ENCODE measurements at regions not wholly inside any gene's neighbourhood (a gene's known extent, or its start where the extent isn't known, plus 50 kb on each side); places are given as distances from the start of the nearest gene placed in this dataset.

DNA sequence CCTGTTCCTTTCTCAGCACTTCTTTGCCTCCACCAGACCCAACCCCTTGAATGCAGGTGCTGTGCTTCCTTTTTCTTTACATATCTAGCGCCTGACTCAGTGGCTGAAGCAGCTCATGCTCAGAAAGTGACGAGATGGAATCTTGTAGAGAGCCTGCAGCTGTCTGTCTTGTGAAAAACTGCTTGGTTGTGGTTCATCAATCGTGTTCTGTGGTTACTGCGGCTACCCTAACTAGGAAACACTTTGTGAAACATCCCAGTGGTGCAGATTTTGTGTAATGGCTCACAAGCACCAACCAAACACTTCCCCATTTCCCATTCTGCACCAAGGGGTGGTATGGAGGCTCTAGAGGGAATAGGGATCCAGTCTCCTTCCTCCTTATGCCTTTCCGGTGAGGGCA is 307.2 kb upstream of the MMADHC start:
- POLR2A ChIA-PET = interaction anchor here (0.5 kb wide), 1 partner anchor 112 kb away, joined by 3 read pairs; no protein-coding TSS in a partner anchor
- no peaks in the 10 kb centered on the region for H3K36me3 Mint-ChIP-seq (ENCODE audit: low read depth)
- CTCF ChIA-PET = no interaction called here
- H3K27ac Mint-ChIP-seq = no peak overlapping the region
- no peaks in the 10 kb centered on the region for H3K4me1 Mint-ChIP-seq
- DNase-seq = no peak
- no peaks in the 10 kb centered on the region for H3K27me3 Mint-ChIP-seq
- H3K4me3 Mint-ChIP-seq = no peak overlapping the region
- H3K9me3 Mint-ChIP-seq = no peaks in the 10 kb centered on the region

DNA sequence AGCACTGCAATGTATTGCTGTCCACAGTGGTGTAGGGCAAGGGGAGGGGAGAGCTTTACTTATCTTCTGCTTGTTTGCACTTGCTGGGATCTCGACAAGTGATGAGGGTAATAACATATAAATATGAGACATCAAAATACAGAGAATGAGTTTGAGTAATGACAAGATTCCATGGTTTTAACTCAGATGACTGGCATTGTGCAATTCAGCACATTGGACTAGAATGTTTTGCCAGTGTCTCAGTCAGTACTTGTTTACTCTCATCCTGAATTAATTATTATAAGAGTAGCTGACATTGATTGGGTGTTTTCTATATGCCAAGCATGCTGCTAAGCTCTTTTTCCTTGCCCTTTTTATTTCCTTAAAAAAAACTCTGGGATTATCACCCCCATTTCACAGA is 306.7 kb upstream of the MMADHC start:
- H3K4me3 Mint-ChIP-seq = no peak overlapping the region
- no peaks in the 10 kb centered on the region for H3K9me3 Mint-ChIP-seq
- POLR2A ChIA-PET = interaction anchor here (0.5 kb wide), 1 partner anchor 113 kb away, joined by 3 read pairs; no protein-coding TSS in a partner anchor
- H3K36me3 Mint-ChIP-seq (ENCODE audit: low read depth) = no peaks in the 10 kb centered on the region
- no peak for DNase-seq
- H3K4me1 Mint-ChIP-seq = no peaks in the 10 kb centered on the region
- no peak overlapping the region for H3K27ac Mint-ChIP-seq
- no peaks in the 10 kb centered on the region for H3K27me3 Mint-ChIP-seq
- CTCF ChIA-PET = no interaction called here

DNA sequence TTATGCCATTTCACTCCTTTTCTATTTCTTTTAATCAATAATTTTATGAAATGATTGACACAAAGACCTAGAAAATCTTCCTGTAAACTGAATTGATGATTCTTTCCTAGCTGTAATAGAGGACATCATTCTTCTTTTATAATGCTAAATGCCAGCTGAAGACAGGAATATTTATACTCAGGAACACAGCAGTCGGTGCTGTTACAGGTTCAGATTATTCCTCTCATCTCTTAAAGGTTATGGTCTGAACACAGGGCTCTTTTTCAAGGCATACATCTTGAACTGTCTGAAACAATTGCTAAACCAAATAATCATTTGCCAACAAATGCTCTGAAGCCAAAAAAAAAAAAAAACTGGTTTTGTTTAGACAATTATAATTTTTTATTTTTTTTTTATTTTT is 305.0 kb upstream of the MMADHC start:
- ChIA-PET CTCF (no interaction called here), POLR2A (no interaction called here)
- no peak for DNase-seq
- Mint-ChIP-seq H3K27me3 (no peaks in the 10 kb centered on the region), H3K27ac (no peak overlapping the region), H3K36me3 (ENCODE audit: low read depth) (no peaks in the 10 kb centered on the region), H3K4me1 (no peaks in the 10 kb centered on the region), H3K4me3 (no peak overlapping the region), H3K9me3 (no peaks in the 10 kb centered on the region)

DNA sequence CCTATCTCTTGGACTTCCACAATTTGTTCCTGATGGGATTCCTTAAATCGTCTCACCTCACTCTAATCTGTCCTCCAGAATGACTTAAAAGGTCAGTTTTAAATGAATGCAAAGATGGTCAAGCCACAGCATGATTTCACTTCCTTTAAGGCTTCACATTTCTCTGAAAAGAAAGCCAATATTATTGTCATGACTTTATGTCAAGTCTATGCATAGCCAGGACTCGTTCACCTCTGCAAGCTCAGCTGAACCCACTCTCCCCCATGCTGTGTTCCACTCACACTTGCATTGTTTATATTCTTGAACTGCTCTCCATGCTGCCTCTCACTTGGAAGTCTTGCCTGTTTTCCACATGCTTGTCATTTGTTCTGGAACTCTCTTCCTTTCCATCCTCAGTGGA is 298.4 kb upstream of the MMADHC start:
- Mint-ChIP-seq H3K27ac (no peak overlapping the region), H3K9me3 (no peaks in the 10 kb centered on the region), H3K4me3 (no peak overlapping the region), H3K36me3 (ENCODE audit: low read depth) (no peaks in the 10 kb centered on the region), H3K27me3 (no peaks in the 10 kb centered on the region), H3K4me1 (no peaks in the 10 kb centered on the region)
- ChIA-PET POLR2A (no interaction called here), CTCF (no interaction called here)
- DNase-seq = no peak

DNA sequence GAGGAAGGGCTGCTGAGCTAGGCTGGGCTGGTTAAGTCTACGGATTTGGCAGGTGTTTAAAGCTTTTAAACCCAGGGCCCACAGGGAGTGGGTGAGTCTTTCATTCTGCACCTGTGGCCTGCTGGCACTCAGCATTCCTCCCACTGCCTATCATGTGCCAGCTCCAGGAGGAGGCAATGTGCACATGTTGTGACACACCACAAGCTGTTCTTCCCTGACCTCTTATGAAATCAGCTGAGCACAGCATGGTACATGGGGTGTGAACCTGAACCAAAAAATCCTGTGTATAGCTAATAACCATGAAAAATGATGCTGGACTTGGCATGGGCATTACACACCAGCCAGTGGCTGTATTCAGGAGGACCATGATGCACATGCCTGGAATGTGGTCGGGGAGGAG is 297.9 kb upstream of the MMADHC start:
- DNase-seq = no peak
- no peak overlapping the region for H3K27ac Mint-ChIP-seq
- no peaks in the 10 kb centered on the region for H3K36me3 Mint-ChIP-seq (ENCODE audit: low read depth)
- no peak overlapping the region for H3K4me3 Mint-ChIP-seq
- H3K9me3 Mint-ChIP-seq = no peaks in the 10 kb centered on the region
- H3K27me3 Mint-ChIP-seq = no peaks in the 10 kb centered on the region
- no peaks in the 10 kb centered on the region for H3K4me1 Mint-ChIP-seq
- CTCF ChIA-PET = no interaction called here
- POLR2A ChIA-PET = no interaction called here

DNA sequence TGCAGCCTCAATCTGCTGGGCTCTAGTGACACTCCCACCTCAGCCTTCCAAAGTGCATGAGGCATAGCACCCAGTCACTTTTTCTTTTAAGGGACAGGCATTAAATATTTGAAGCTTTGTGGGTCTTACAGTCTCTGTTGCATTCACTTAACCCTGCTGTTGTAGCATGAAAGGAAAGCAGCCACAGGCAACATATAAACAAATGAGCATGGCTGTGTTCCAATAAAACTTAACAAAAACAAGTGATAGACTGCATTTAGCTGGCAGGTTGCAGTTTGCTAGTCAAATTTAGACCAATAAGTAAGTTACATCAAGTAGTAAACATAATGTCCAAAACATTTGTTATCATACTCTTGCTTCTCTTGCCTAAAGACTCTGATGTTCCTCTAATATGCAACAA is 297.3 kb upstream of the MMADHC start:
- no peak for DNase-seq
- Mint-ChIP-seq H3K27me3 (no peaks in the 10 kb centered on the region), H3K4me3 (no peak overlapping the region), H3K4me1 (no peaks in the 10 kb centered on the region), H3K27ac (no peak overlapping the region), H3K36me3 (ENCODE audit: low read depth) (no peaks in the 10 kb centered on the region), H3K9me3 (no peaks in the 10 kb centered on the region)
- ChIA-PET CTCF (no interaction called here), POLR2A (no interaction called here)

DNA sequence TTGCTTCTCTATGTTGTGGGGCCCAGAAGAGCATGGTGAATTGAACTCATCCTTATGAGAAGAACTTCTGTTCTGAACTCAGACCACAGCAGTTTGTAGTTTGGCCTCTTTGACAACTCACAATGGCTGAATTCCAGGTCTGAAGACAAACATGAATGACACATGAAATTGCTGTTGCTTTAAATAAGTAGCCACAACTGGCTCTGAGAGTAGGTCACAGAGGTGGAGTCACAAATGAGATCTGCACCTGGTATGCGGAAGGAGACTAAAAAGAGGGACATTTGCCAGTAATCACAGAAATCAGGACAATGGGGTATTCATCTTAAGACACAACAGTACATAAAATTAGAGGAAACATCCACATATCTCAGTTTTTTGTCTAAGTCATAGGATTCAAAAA is 290.3 kb upstream of the MMADHC start:
- no peak overlapping the region for H3K27ac Mint-ChIP-seq
- ChIA-PET POLR2A (no interaction called here), CTCF (no interaction called here)
- no peak overlapping the region for H3K4me3 Mint-ChIP-seq
- H3K36me3 Mint-ChIP-seq (ENCODE audit: low read depth) = no peaks in the 10 kb centered on the region
- H3K9me3 Mint-ChIP-seq = no peaks in the 10 kb centered on the region
- H3K4me1 Mint-ChIP-seq = no peaks in the 10 kb centered on the region
- DNase-seq = no peak
- H3K27me3 Mint-ChIP-seq = no peaks in the 10 kb centered on the region

DNA sequence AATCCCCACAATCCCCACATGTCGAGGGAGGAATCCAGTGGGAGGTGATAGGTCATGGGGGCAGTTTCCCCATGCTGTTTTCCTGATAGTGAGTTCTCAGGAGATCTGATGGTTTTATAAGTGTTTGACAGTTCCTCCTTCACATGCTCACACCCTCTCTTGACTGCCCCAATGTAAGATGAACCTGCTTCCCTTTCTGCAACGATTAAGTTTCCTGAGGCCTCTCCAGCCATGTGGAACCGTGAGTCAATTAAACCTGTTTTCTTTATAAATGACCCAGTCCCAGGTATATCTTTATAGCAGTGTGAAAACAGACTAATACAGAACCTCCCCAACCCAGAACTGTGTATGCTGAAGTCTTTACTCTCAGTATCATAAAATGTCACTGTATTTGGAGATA is 289.5 kb upstream of the MMADHC start:
- Mint-ChIP-seq H3K27me3 (no peaks in the 10 kb centered on the region), H3K36me3 (ENCODE audit: low read depth) (no peaks in the 10 kb centered on the region), H3K4me3 (no peak overlapping the region), H3K9me3 (no peaks in the 10 kb centered on the region), H3K27ac (no peak overlapping the region), H3K4me1 (no peaks in the 10 kb centered on the region)
- DNase-seq = no peak
- ChIA-PET POLR2A (no interaction called here), CTCF (no interaction called here)

DNA sequence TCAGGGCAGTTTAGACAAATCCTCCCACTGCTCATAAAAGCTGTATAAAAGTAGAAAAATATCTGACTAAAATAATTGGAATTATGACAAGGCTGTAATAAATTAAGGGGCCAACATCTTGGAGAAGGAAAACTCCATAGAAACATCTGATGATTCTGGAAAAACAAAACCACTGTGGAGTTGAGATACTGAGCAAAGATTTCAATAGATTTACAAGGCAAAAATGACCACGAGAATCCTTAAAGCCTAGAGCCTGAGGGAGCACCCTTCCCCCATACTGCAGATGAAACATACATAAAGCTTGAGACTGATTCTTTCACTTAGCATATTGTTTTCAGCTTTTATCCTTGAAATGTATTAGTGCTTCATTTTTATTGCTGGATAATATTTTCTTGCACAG is 286.4 kb upstream of the MMADHC start:
- ChIA-PET CTCF (no interaction called here), POLR2A (no interaction called here)
- H3K36me3 Mint-ChIP-seq (ENCODE audit: low read depth) = no peaks in the 10 kb centered on the region
- H3K4me3 Mint-ChIP-seq = no peak overlapping the region
- H3K27me3 Mint-ChIP-seq = no peaks in the 10 kb centered on the region
- no peaks in the 10 kb centered on the region for H3K4me1 Mint-ChIP-seq
- no peaks in the 10 kb centered on the region for H3K9me3 Mint-ChIP-seq
- DNase-seq = no peak
- H3K27ac Mint-ChIP-seq = no peak overlapping the region

DNA sequence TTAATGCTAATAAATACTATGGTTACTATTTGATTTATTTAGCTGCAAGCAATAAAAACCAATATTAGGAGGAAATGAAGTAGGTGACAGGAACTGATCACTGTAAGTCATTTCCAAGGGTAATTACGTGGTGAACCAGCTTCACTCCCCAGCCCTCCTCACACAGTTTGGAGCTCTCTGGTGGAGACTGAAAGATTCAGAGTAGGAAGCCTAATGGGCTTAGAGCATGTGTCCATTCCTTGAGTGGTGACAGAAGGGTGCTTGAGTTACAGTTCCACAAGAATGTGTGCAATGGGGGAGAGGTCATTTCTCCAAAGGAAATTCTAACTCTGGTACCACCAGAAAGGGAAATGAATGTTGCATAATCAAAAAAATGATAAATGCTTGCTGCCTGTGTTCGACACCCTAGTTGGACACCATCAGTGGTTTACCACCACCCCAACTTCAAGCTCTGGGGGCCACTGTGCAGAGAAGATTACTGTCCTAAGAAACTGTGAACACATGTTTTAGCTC is 285.1 kb upstream of the MMADHC start:
- CTCF ChIA-PET = no interaction called here
- no peaks in the 10 kb centered on the region for H3K4me1 Mint-ChIP-seq
- no peak overlapping the region for H3K4me3 Mint-ChIP-seq
- H3K27me3 Mint-ChIP-seq = no peaks in the 10 kb centered on the region
- no peaks in the 10 kb centered on the region for H3K9me3 Mint-ChIP-seq
- DNase-seq = no peak
- no peak overlapping the region for H3K27ac Mint-ChIP-seq
- H3K36me3 Mint-ChIP-seq (ENCODE audit: low read depth) = no peaks in the 10 kb centered on the region
- POLR2A ChIA-PET = no interaction called here

DNA sequence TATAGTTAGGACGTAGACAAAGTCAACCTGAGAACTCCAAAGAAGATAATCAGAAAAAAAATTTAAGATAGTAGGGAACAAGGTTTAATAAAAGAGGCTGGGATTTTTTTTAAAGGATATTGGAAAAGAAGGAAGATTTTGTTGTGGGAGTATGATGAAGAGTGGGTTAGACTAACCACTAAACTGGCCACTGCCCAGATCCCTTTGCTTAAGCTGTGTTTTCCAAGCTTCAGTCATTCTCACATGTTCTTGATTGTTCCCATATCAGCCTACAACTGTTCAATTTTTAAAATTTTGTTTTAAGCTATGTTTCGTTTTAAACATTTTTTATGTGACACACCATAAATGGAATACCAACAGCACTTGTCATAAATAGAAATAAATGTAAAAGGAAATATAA is 284.5 kb upstream of the MMADHC start:
- H3K27me3 Mint-ChIP-seq = no peaks in the 10 kb centered on the region
- H3K36me3 Mint-ChIP-seq (ENCODE audit: low read depth) = no peaks in the 10 kb centered on the region
- no peaks in the 10 kb centered on the region for H3K9me3 Mint-ChIP-seq
- no peak for DNase-seq
- POLR2A ChIA-PET = no interaction called here
- no peak overlapping the region for H3K27ac Mint-ChIP-seq
- no peak overlapping the region for H3K4me3 Mint-ChIP-seq
- CTCF ChIA-PET = no interaction called here
- H3K4me1 Mint-ChIP-seq = no peaks in the 10 kb centered on the region

DNA sequence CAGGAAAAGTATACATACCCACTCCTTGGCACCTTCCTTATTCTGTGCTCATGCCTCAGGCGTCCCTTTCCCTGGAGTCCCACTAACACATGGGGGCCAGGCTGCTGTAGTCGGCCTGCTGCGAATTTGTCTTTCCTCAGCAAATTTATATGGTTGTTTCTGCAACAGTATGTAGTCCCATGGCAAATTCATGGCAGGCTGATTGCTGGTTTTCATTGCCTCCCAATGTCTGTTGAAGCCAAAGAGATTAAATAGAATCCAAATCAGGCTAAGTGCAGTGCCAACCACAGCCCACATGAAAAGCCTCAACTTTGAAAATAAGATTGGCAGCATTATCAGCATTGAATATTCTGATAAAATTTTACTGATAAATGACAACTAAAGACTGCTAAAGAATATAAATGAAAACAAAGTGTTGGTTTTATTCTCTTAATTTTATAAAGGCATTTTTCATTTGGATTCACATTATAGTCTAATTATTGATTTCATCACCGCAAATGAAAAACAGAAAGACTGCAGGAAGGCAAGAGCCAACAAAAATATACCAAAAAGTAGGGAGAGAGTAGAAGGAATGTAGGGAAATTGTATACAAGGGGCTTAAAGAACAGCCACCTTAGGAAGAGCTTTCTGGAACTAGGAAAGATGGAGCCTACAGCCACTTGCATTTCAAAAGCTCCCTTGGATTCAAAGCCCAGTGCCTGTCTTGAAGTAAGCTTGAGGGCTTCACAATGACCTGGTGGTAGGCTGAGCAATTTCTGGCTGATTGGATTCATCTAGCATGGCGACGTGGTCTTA is 283.7 kb upstream of the MMADHC start:
- H3K9me3 Mint-ChIP-seq = no peaks in the 10 kb centered on the region
- CTCF ChIA-PET = no interaction called here

DNA sequence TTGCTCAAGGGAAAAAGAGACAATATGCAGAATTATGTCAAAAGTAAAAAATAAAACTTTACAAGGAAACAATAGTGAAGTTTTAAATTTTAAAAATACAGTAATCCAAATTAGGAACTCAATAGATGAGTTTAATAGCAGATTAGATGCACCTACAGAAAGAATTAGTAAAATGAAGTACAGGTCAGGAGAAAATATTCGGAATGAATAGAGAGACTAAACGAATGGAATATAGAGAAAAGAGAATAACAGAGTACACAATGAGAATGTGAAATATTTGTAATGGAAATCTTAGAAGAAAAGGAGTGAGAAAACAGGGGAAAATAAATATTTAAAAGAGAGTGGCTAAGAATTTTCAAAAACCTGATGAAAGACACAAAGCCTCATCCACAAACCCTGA is 275.7 kb upstream of the MMADHC start:
- H3K36me3 Mint-ChIP-seq (ENCODE audit: low read depth) = no peaks in the 10 kb centered on the region
- ChIA-PET POLR2A (no interaction called here), CTCF (no interaction called here)
- no peaks in the 10 kb centered on the region for H3K27me3 Mint-ChIP-seq
- no peaks in the 10 kb centered on the region for H3K4me1 Mint-ChIP-seq
- no peak overlapping the region for H3K4me3 Mint-ChIP-seq
- DNase-seq = no peak
- no peak overlapping the region for H3K27ac Mint-ChIP-seq
- H3K9me3 Mint-ChIP-seq = peaks cover 7% of the 10 kb centered on the region

More for the DNA sequence above, 283.7 kb upstream of the MMADHC start:
- no peak for DNase-seq
- POLR2A ChIA-PET = no interaction called here
- no peaks in the 10 kb centered on the region for H3K27me3 Mint-ChIP-seq
- no peaks in the 10 kb centered on the region for H3K4me1 Mint-ChIP-seq
- no peak overlapping the region for H3K27ac Mint-ChIP-seq
- no peak overlapping the region for H3K4me3 Mint-ChIP-seq
- no peaks in the 10 kb centered on the region for H3K36me3 Mint-ChIP-seq (ENCODE audit: low read depth)

DNA sequence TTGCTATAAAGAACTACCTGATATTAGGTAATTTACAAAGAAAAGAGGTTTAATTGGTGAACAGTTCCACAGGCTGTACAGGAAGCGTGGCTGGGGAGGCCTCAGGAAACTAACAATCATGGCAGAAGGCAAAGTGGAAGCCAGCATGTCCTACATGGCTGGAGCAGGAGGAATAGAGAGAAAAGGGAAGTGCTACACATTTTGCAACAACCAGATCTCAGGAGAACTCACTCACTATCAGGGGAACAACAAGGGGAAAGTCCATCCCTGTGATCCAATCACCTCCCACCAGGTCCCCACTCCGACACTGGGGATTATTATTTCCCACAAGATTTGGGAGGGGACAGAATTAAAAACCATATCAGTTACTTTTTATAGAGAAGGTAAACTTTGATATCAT is 273.5 kb upstream of the MMADHC start:
- no peaks in the 10 kb centered on the region for H3K27me3 Mint-ChIP-seq
- POLR2A ChIA-PET = no interaction called here
- H3K9me3 Mint-ChIP-seq = peaks cover 10% of the 10 kb centered on the region
- CTCF ChIA-PET = interaction anchor here (0.6 kb wide), 1 partner anchor 287 kb away, joined by 3 read pairs; no protein-coding TSS in a partner anchor
- no peak overlapping the region for H3K4me3 Mint-ChIP-seq
- no peak for DNase-seq
- H3K36me3 Mint-ChIP-seq (ENCODE audit: low read depth) = no peaks in the 10 kb centered on the region
- no peaks in the 10 kb centered on the region for H3K4me1 Mint-ChIP-seq
- no peak overlapping the region for H3K27ac Mint-ChIP-seq
